Head of caudate nucleus (tissue), 42 donors: ENCODE measurements at regions not wholly inside any gene's neighbourhood (a gene's known extent, or its start where the extent isn't known, plus 50 kb on each side); places are given as distances from the start of the nearest gene placed in this dataset.
A peak's percentile ranks its signal among the peaks of the same experiment; 100 is the strongest.

Experiments used
- DNase-seq, 42 donors: peaks; one replicate each; pipeline versions ENCODE4 v3.0.0 to v3.0.0-alpha.2; 2020 to 2021; ENCODE audit warnings: mixed read lengths in 7 of 42
- intact Hi-C: fragments of 100-400 bp; cut with DNase I; formaldehyde crosslinking; loops from one replicate; pipeline ENCODE4 v1.15.0; 2022

DNA sequence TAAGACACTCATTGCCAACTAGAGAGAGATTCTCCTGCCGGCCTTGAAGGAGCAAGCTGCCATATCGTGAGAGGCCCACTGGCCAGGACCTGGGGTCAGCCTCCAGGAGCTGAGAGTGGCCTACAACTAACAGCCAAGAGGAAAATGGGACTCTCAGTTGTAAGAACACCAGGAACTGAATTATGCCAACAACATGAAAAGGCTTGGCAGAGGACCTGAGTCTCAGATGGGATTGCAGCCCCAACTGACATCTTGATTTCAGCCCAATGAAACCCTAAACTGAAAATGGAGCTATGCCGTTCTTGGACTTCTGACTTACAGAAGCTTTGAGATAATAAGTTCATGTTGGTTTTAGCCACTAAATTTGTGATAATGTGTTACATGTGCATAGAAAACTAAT is 193.5 kb upstream of the LRFN2 start:
- no peak for DNase-seq
- intact Hi-C loops, result no loop called here

GRCh38 chr6:40779409-40779808 is 192.2 kb upstream of the LRFN2 start:
- DNase-seq, result no peak
- intact Hi-C loops, result no loop called here

- intact Hi-C loops, result no loop called here
- no peak for DNase-seq
These were observed 191.8 kb upstream of the LRFN2 start for GRCh38 chr6:40778918-40779317.

- intact Hi-C loops, result no loop called here
- DNase-seq, result no peak
These were observed 191.0 kb upstream of the LRFN2 start for GRCh38 chr6:40778196-40778595.

DNA sequence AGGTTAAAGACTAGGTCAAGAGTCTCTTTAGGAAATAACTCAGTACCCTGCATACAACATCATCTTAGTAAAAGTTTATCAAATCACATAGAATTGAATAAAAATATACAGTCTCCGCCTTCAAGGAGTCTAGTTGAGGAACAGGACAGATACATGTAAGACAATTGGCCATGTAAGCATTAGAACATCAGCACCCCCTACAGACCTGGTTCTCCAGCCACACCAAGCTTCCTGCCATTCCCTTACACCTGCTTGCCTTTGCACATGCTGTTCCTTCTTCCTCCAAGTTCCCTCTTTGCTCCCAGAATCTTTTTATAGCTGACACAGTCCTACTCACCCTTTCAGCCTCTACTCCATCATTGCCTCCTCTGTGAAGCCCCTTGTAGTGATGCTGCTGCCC is 187.8 kb upstream of the LRFN2 start:
- intact Hi-C loops, result no loop called here
- DNase-seq, result no peak

DNA sequence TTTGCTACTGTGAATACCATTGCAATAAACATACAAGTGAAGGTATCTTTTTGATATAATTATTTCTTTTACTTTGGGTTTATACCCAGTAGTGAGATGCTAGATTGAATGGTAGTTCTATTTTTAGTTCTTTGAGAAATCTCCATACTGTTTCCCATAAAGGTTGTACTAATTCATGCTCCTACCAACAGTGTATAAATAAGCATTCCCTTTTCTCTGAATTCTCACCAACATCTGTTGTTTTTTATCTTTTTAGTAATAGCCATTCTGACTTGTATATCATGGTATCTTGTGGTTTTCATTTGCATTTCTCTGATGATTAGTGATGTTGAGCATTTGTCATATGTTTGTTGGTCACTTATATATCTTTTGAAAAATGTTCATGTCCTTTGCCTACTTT is 183.6 kb upstream of the LRFN2 start:
- no peak for DNase-seq
- intact Hi-C loops, result no loop called here

- DNase-seq, result no peak
- intact Hi-C loops, result no loop called here
These were observed 177.6 kb upstream of the LRFN2 start for GRCh38 chr6:40764726-40765125.

DNA sequence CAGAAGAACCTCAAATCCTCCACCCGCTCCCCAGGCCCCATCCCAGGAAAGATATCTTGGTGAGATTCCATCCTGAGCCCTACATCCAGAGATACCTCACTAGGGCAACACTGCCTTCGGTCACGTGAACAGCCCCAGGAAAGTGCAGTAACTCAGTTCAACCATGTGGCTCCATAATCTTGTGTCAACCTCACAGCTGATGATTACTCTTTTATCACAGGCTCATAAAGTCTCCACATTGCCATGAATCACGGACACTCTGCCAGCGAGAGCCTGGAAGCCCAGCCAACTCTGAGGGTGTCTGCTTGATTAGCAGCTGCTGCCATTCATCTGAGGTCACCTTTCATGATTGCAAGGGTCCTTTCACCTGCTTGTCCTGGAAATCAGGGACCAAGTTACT is 175.8 kb upstream of the LRFN2 start:
- intact Hi-C loops, result no loop called here
- DNase-seq, result no peak

- no peak for DNase-seq
- intact Hi-C loops, result no loop called here
These were observed 173.7 kb upstream of the LRFN2 start for GRCh38 chr6:40760887-40761286.

DNA sequence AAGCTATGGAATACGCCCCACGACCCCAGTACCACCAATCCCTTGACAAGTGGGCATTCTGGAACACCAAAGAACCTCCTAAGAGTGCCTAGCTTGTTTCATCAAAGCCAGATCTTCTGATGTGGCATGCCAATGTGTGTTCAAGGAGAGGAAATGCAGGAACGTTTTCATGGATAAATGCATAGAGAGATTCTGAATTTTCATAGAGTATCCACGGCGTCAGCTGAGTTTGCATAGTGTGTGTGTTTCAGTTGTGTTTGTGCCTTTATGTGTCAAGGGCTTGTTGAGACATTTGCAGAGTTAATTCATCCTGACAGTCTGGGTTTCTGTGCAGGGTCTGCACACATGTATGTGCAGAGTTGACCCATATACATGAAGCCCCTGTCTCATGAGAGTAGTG is 172.7 kb upstream of the LRFN2 start:
- DNase-seq, result no peak
- intact Hi-C loops, result no loop called here

DNA sequence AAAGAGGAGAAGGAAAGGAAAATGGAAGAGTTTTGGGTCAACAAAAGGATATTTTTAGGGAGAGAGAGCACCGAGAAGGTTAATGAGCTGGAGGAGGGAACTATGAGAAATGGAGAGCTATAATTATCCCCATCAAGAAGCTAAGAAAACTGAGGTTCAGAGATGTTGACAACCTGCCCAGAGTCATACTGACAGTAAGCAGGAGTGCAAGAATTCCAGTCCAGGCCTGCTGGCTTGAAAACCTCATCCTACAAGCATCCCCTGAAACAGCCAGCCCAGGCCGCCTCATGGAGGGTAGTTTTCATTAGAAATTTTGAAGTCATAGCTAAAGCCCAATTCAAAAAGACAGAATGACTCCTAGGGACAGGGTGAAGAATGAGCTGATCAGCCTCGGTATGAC is 172.1 kb upstream of the LRFN2 start:
- intact Hi-C loops, result no loop called here
- no peak for DNase-seq

DNA sequence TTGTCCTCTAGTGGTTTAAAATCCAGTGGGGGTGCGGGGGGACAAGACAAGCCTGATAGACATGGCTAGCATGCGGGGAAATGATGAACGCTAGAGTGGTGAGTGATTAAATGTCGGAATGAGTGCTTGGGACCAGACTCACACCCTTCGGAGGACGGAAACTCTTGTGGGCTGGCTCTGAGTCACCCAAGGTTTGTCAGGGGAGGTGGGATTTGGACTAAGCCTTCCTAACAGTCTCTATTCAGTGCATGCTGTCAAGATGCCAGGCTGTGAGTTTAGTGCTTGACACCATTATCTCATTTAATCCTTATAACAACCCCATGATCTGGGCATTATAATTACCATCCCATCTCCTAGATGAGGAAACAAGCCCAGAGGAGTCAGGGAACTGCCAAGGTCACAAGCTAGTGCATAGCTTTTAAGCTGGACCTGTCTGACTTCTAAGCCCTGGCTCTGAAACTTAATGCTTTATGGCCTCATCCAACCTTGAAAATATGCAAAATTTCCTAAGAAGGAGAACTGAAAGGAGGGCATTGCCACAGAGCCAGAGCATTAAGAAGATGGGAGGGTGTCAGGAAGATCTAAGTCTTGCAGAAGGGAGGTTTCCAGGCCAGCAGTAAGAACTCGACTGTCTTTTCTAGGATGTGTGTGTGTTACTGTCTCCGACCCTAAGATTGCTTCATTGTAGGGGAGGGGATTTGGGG is 168.7 kb upstream of the LRFN2 start:
- DNase-seq, result no peak
- intact Hi-C loops, result no loop called here

- intact Hi-C loops, result no loop called here
- peak in 30 of 42 donors; percentile 2 to 69 (median 32) for DNase-seq
These were observed 168.0 kb upstream of the LRFN2 start for GRCh38 chr6:40755046-40755681.

DNA sequence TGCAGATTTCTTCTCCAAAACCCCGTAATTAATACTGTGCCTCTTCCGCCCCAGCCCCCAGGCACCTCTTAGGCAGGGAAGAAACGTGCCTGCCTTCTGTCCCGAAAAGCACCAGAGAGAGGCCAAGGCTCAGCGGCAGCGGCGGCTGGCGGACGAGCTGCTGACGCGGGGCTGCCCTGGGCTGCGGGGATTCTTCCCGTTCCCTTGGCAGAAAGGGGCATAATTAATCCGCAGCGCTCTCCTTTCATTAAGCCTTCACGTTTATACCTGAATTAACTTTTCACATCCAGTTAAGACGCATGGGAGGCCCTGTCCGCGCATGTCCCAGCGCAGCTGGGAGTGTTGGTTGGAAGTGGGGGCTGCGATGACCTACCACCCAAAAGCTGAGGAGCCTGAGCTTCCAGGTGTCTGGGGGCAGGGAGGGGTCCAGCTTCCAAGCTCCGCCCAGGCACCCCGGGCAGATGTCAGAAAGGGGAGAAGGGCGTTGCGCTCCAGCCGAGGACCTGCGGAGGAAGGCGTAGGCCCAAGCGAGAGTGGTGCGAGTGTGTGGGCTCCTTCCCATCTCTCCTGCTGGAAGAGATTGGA is 167.4 kb upstream of the LRFN2 start:
- peak in 1 of 42 donors; percentile 5 for DNase-seq
- intact Hi-C loops, result no loop called here

GRCh38 chr6:40753675-40754448 is 166.7 kb upstream of the LRFN2 start:
- intact Hi-C loops, result no loop called here
- DNase-seq, result no peak

- intact Hi-C loops, result no loop called here
- no peak for DNase-seq
These were observed 165.9 kb upstream of the LRFN2 start for GRCh38 chr6:40753048-40753447.

DNA sequence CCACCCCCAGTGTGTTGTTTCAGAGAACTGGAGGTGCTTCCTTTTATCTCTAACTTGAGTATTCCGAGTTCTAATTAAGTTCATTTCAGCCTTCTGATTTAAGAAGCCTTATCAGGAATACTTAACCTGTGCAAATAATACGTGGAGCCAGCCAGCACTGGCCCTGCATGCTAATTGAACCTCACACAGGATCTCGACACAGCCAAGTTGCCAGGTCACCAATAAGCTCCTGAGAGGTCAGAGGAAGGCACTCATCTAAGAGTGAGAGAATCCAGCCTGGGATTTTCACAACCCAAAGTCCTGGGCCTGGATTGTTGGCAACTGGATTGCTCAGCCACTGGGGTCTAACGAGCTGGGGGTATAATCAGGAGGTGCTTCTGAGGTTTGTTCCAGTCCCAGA is 157.7 kb upstream of the LRFN2 start:
- DNase-seq, result no peak
- intact Hi-C loops, result no loop called here

- no peak for DNase-seq
- intact Hi-C loops, result no loop called here
These were observed 156.7 kb upstream of the LRFN2 start for GRCh38 chr6:40743690-40744446.

- intact Hi-C loops, result no loop called here
- DNase-seq, result no peak
These were observed 156.1 kb upstream of the LRFN2 start for GRCh38 chr6:40743226-40743625.
